ENCODE measurements at regions not wholly inside any gene's neighbourhood (a gene's known extent, or its start where the extent isn't known, plus 50 kb on each side); places are given as distances from the start of the nearest gene placed in this dataset.

DNA sequence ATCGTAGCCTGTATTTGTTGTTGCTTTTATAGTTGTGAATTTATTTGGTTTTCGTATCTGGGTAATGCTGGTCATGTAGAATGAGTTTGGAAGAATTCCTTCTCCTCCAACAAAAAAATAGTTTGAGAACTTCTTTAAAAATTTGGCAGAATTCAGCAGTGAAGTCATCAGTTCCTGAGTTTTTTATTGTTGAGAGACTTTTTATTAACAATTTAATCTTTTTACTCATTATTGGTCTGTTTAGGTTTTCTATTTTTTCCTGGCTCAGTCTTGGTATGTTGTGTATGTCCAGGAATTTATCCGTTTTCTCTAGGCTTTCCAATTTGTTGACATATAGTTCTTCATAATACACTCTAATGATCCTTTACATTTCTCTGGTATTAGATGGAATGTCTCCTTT, 1613.3 kb upstream of the PIK3C3 start:
- H3K36me3 ChIP-seq: no peaks in the 10 kb centered on the region
- no peak for DNase-seq (ENCODE audit: low spot score in 2 of 2)
- TF ChIP-seq, protein P1, sequence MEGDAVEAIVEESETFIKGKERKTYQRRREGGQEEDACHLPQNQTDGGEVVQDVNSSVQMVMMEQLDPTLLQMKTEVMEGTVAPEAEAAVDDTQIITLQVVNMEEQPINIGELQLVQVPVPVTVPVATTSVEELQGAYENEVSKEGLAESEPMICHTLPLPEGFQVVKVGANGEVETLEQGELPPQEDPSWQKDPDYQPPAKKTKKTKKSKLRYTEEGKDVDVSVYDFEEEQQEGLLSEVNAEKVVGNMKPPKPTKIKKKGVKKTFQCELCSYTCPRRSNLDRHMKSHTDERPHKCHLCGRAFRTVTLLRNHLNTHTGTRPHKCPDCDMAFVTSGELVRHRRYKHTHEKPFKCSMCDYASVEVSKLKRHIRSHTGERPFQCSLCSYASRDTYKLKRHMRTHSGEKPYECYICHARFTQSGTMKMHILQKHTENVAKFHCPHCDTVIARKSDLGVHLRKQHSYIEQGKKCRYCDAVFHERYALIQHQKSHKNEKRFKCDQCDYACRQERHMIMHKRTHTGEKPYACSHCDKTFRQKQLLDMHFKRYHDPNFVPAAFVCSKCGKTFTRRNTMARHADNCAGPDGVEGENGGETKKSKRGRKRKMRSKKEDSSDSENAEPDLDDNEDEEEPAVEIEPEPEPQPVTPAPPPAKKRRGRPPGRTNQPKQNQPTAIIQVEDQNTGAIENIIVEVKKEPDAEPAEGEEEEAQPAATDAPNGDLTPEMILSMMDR (IDR thresholded peaks at IDR 0.05): no peak
- TF ChIP-seq POLR2AphosphoS5 (IDR thresholded peaks at IDR 0.05) (no peak), POLR2A (IDR thresholded peaks at IDR 0.05) (no peak)
- intact Hi-C loops (cut with DNase I; ENCODE audit: low total_unique reads): no loop called here
- no peaks in the 10 kb centered on the region for H3K4me1 ChIP-seq
- H3K9me3 ChIP-seq: no peaks in the 10 kb centered on the region
- no peak overlapping the region for H3K27ac ChIP-seq
- H3K4me3 ChIP-seq: no peak overlapping the region
- no peaks in the 10 kb centered on the region for H3K27me3 ChIP-seq

- H3K4me3 ChIP-seq: no peak overlapping the region
- TF ChIP-seq POLR2A (IDR thresholded peaks at IDR 0.05) (no peak), POLR2AphosphoS5 (IDR thresholded peaks at IDR 0.05) (no peak)
- TF ChIP-seq, protein P1 (IDR thresholded peaks at IDR 0.05): no peak
- DNase-seq (ENCODE audit: low spot score in 2 of 2): no peak
- intact Hi-C loops (cut with DNase I; ENCODE audit: low total_unique reads): loop anchor here (5.0 kb wide), 1 partner anchor 659 kb away; no protein-coding TSS in a partner anchor
- H3K4me1 ChIP-seq: no peaks in the 10 kb centered on the region
- no peaks in the 10 kb centered on the region for H3K36me3 ChIP-seq
- no peaks in the 10 kb centered on the region for H3K27me3 ChIP-seq
- no peak overlapping the region for H3K27ac ChIP-seq
- H3K9me3 ChIP-seq: no peaks in the 10 kb centered on the region
These were observed 1616.8 kb upstream of the PIK3C3 start for GRCh38 chr18:40338284-40338683.

DNA sequence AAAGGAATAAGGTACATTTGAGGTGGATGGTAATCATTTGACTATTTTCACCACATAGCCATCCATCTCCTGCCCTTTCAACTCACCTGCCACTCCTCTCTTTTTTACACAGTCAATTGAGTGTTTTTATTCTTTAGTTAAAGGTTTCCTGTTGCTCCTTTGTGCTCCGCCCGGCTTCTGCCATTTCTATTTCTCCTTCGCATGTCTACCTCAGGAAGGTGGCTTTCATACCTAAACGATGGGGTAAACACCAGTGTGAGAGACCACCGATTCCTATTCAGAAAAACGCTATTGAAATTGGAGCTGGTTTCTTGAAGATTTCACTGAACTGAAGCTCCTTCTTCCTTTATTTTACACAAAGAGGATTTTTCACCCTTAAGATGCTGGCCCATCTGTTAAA, 1628.0 kb upstream of the PIK3C3 start:
- Histone ChIP-seq H3K27me3 (no peaks in the 10 kb centered on the region), H3K36me3 (no peaks in the 10 kb centered on the region), H3K9me3 (peaks cover 0 to under 1% of the 10 kb centered on the region in 2 donors), H3K27ac (no peak overlapping the region), H3K4me3 (no peak overlapping the region), H3K4me1 (no peaks in the 10 kb centered on the region)
- TF ChIP-seq POLR2A (IDR thresholded peaks at IDR 0.05) (no peak), POLR2AphosphoS5 (IDR thresholded peaks at IDR 0.05) (no peak)
- TF ChIP-seq, protein P1 (IDR thresholded peaks at IDR 0.05): no peak
- intact Hi-C loops (cut with DNase I; ENCODE audit: low total_unique reads): no loop called here
- DNase-seq (ENCODE audit: low spot score in 2 of 2): no peak

- Histone ChIP-seq H3K27me3 (no peaks in the 10 kb centered on the region), H3K36me3 (no peaks in the 10 kb centered on the region), H3K4me3 (no peak overlapping the region), H3K9me3 (no peaks in the 10 kb centered on the region), H3K4me1 (no peaks in the 10 kb centered on the region), H3K27ac (no peak overlapping the region)
- no peak for TF ChIP-seq POLR2A (IDR thresholded peaks at IDR 0.05)
- TF ChIP-seq POLR2AphosphoS5 (IDR thresholded peaks at IDR 0.05): no peak
- TF ChIP-seq, protein P1 (IDR thresholded peaks at IDR 0.05): no peak
- intact Hi-C loops (cut with DNase I; ENCODE audit: low total_unique reads): no loop called here
- DNase-seq (ENCODE audit: low spot score in 2 of 2): no peak
These were observed 1629.0 kb upstream of the PIK3C3 start for GRCh38 chr18:40325988-40326387.

DNA sequence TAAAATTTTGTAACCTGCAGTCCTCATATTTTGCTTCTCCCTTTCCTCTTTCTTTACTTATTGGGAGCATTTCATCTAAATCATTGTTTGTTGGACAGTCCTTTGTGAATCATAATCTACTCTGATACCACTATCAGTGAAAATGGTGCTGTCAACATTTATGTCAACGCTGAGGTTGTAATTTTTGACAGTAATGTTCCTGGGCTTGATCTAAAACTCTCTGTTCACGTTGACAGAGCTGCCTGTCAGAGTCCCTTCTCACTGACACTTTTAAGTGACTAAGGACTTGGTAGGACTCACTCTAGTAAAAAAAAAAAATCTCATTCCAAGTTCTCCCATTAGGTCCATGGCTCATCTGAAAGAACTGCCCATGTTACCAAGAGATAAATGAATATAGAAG, 1640.8 kb upstream of the PIK3C3 start:
- TF ChIP-seq POLR2A (IDR thresholded peaks at IDR 0.05) (no peak), POLR2AphosphoS5 (IDR thresholded peaks at IDR 0.05) (no peak)
- TF ChIP-seq, protein P1 (IDR thresholded peaks at IDR 0.05): no peak
- no peak overlapping the region for H3K27ac ChIP-seq
- no peaks in the 10 kb centered on the region for H3K9me3 ChIP-seq
- no peaks in the 10 kb centered on the region for H3K36me3 ChIP-seq
- H3K4me3 ChIP-seq: no peak overlapping the region
- intact Hi-C loops (cut with DNase I; ENCODE audit: low total_unique reads): no loop called here
- DNase-seq (ENCODE audit: low spot score in 2 of 2): no peak
- H3K27me3 ChIP-seq: no peaks in the 10 kb centered on the region
- H3K4me1 ChIP-seq: no peaks in the 10 kb centered on the region
